GM23338 (cell line): ENCODE measurements at regions not wholly inside any gene's neighbourhood (a gene's known extent, or its start where the extent isn't known, plus 50 kb on each side); places are given as distances from the start of the nearest gene placed in this dataset.

Experiments used
- ATAC-seq: fragments of 200-7000 bp; cut with Tn5 transposase; 3 replicates; pipeline ENCODE4 v1.9.1; 2020
- DNase-seq: peaks from one replicate; pipeline ENCODE4 v3.0.0-alpha.2; 2015; ENCODE audit warnings: low spot score
- H2AFZ ChIP-seq: fragments of 200-600 bp; sonication (generic); 2 replicates; pipeline ENCODE4 v1.8.0; 2016; ENCODE audit warnings: antibody characterized with exemption, mild to moderate bottlenecking, moderate library complexity
- H3F3A ChIP-seq: fragments of 200-600 bp; sonication (generic); replicated peaks from 2 replicates; pipeline ENCODE4 v1.8.0; 2017; ENCODE audit warnings: antibody characterized with exemption, mixed run types, low read depth
- H3K27ac ChIP-seq: fragments of 200-600 bp; sonication (generic); 2 replicates; pipeline ENCODE4 v1.6.1; 2016; ENCODE audit warnings: low read depth
- H3K27me3 ChIP-seq: fragments of 200-600 bp; sonication (generic); 2 replicates; pipeline ENCODE4 v1.8.0; 2016; ENCODE audit warnings: mild to moderate bottlenecking, mixed run types, moderate library complexity; ENCODE audit not compliant: insufficient read depth
- H3K36me3 ChIP-seq: fragments of 200-600 bp; sonication (generic); 2 replicates; pipeline ENCODE4 v1.8.0; 2016; ENCODE audit warnings: mild to moderate bottlenecking; ENCODE audit not compliant: insufficient read depth
- H3K4me1 ChIP-seq: fragments of 200-600 bp; sonication (generic); 2 replicates; pipeline ENCODE4 v1.8.0; 2016; ENCODE audit warnings: mild to moderate bottlenecking, moderate library complexity; ENCODE audit not compliant: insufficient read depth
- H3K4me2 ChIP-seq: fragments of 200-600 bp; sonication (generic); 2 replicates; pipeline ENCODE4 v1.7.1; 2017; ENCODE audit warnings: mixed run types
- H3K4me3 ChIP-seq: fragments of 200-600 bp; sonication (generic); 2 replicates; pipeline ENCODE4 v1.6.1; 2016; ENCODE audit warnings: mixed run types
- H3K79me2 ChIP-seq: fragments of 200-600 bp; sonication (generic); replicated peaks from 2 replicates; pipeline ENCODE4 v1.8.0; 2017; ENCODE audit warnings: mild to moderate bottlenecking; ENCODE audit not compliant: insufficient read depth
- H3K9me2 ChIP-seq: fragments of 200-600 bp; sonication (generic); 2 replicates; pipeline ENCODE4 v1.8.0; 2017; ENCODE audit not compliant: insufficient read depth
- H4K20me1 ChIP-seq: fragments of 200-600 bp; sonication (generic); replicated peaks from 2 replicates; pipeline ENCODE4 v1.8.0; 2017; ENCODE audit warnings: mild to moderate bottlenecking; ENCODE audit not compliant: insufficient read depth
- H3K27ac Mint-ChIP-seq: 2 replicates; pipeline ENCODE4 v1.8.0; 2020; ENCODE audit warnings: inconsistent platforms, mild to moderate bottlenecking, moderate library complexity, mixed read lengths
- H3K27me3 Mint-ChIP-seq: 3 replicates; pipeline ENCODE4 v1.8.0; 2022; ENCODE audit warnings: low read depth, mild to moderate bottlenecking, moderate library complexity, mixed read lengths, inconsistent platforms; ENCODE audit not compliant: insufficient read depth, poor library complexity
- H3K36me3 Mint-ChIP-seq: 3 replicates; pipeline ENCODE4 v1.8.0; 2021; ENCODE audit warnings: low read depth, mild to moderate bottlenecking, inconsistent platforms, moderate library complexity, mixed read lengths
- H3K4me1 Mint-ChIP-seq: 3 replicates; pipeline ENCODE4 v1.8.0; 2020; ENCODE audit warnings: mild to moderate bottlenecking, inconsistent platforms, mixed read lengths
- H3K4me3 Mint-ChIP-seq: 3 replicates; pipeline ENCODE4 v1.8.0; 2021; ENCODE audit warnings: moderate library complexity, mild to moderate bottlenecking, inconsistent platforms, mixed read lengths
- H3K9me3 Mint-ChIP-seq: 3 replicates; pipeline ENCODE4 v1.8.0; 2020; ENCODE audit warnings: moderate library complexity, mild to moderate bottlenecking, inconsistent platforms, mixed read lengths
- JUNB ChIP-seq: IDR thresholded peaks from one replicate; pipeline ENCODE4 v1.6.1; 2016; ENCODE audit warnings: antibody characterized with exemption; ENCODE audit not compliant: unreplicated experiment
- REST ChIP-seq: IDR thresholded peaks from one replicate; pipeline ENCODE4 v1.6.1; 2018; ENCODE audit warnings: antibody characterized with exemption; ENCODE audit not compliant: unreplicated experiment
- STAT1 ChIP-seq: IDR thresholded peaks from one replicate; pipeline ENCODE4 v1.6.1; 2016; ENCODE audit warnings: antibody characterized with exemption; ENCODE audit not compliant: unreplicated experiment
- ZNF114 ChIP-seq: fragments of 250-450 bp; sonication (Bioruptor Pico); IDR thresholded peaks from 2 replicates; pipeline ENCODE4 v1.5.0; 2020; ENCODE audit warnings: mild to moderate bottlenecking, moderate library complexity
- ZNF462 ChIP-seq: fragments of 250-450 bp; sonication (Bioruptor Pico); IDR thresholded peaks from 2 replicates; pipeline ENCODE4 v1.5.0; 2020; ENCODE audit warnings: mild to moderate bottlenecking, moderate library complexity

GRCh38 chr3:7812490-7812889 lies 689.1 kb upstream of the LMCD1 start:
- H3K4me1 Mint-ChIP-seq, result peaks cover 9% of the 10 kb centered on the region
- H3K4me3 ChIP-seq, result no peak overlapping the region
- H2AFZ ChIP-seq, result no peak overlapping the region
- peaks cover 14% of the 10 kb centered on the region for H3K9me3 Mint-ChIP-seq
- no peak overlapping the region for H3K27ac ChIP-seq
- H3K4me3 Mint-ChIP-seq, result no peak overlapping the region
- TF ChIP-seq JUNB, result no peak
- H3K36me3 Mint-ChIP-seq, result peaks cover 13% of the 10 kb centered on the region
- H3K9me2 ChIP-seq, result peaks cover 18% of the 10 kb centered on the region; the same call in 1 of the 2 replicates
- no peaks in the 10 kb centered on the region for H3F3A ChIP-seq
- H3K4me1 ChIP-seq, result peaks cover 7% of the 10 kb centered on the region; the same call in 1 of the 2 replicates
- peaks cover 2% of the 10 kb centered on the region for H3K27me3 Mint-ChIP-seq
- H3K36me3 ChIP-seq, result no peaks in the 10 kb centered on the region
- H3K4me2 ChIP-seq, result no peak overlapping the region
- ATAC-seq (no peak), DNase-seq (no peak)
- no peaks in the 10 kb centered on the region for H3K79me2 ChIP-seq
- H4K20me1 ChIP-seq, result no peaks in the 10 kb centered on the region
- H3K27ac Mint-ChIP-seq, result no peak overlapping the region
- no peaks in the 10 kb centered on the region for H3K27me3 ChIP-seq

- no peaks in the 10 kb centered on the region for H3F3A ChIP-seq
- no peaks in the 10 kb centered on the region for H3K79me2 ChIP-seq
- no peak for TF ChIP-seq STAT1
- no peak for TF ChIP-seq ZNF114 (CRISPR knock-in tag)
- no peak for TF ChIP-seq REST
- no peak for TF ChIP-seq ZNF462
- peaks cover 18% of the 10 kb centered on the region; the same call in 1 of the 2 replicates for H3K9me2 ChIP-seq
- no peaks in the 10 kb centered on the region for H4K20me1 ChIP-seq
- no peaks in the 10 kb centered on the region for H3K36me3 ChIP-seq
- peaks cover 7% of the 10 kb centered on the region; the same call in 1 of the 2 replicates for H3K4me1 ChIP-seq
- H3K4me3 ChIP-seq, result no peak overlapping the region
- Mint-ChIP-seq H3K27me3 (peaks cover 2% of the 10 kb centered on the region), H3K27ac (no peak overlapping the region), H3K36me3 (peaks cover 13% of the 10 kb centered on the region), H3K4me1 (peaks cover 9% of the 10 kb centered on the region), H3K4me3 (no peak overlapping the region), H3K9me3 (peaks cover 14% of the 10 kb centered on the region)
- peak; percentile 7 for DNase-seq
- 0 out of 2 replicates have a peak overlapping the region, but pooled peaks have one; percentile 70 for H2AFZ ChIP-seq
- no peak; the same call in 2 of the 3 replicates for ATAC-seq
- H3K27me3 ChIP-seq, result no peaks in the 10 kb centered on the region
- H3K27ac ChIP-seq, result no peak overlapping the region
- H3K4me2 ChIP-seq, result 0 out of 2 replicates have a peak overlapping the region, but pooled peaks have one; percentile 21
Observed at GRCh38 chr3:7813365-7813764, 688.3 kb upstream of the LMCD1 start.
